ENCODE measurements at regions not wholly inside any gene's neighbourhood (a gene's known extent, or its start where the extent isn't known, plus 50 kb on each side); places are given as distances from the start of the nearest gene placed in this dataset.

GRCh38 chr13:50195045-50195444 is 179.8 kb downstream of the KCNRG start:
- DNase-seq (ENCODE audit: low read depth) = no peak

GRCh38 chr13:50196118-50196517 is 180.9 kb downstream of the KCNRG start:
- no peak for DNase-seq (ENCODE audit: low read depth)

- no peak for DNase-seq (ENCODE audit: low read depth)
Measured at GRCh38 chr13:50197705-50198104, 182.5 kb downstream of the KCNRG start.

GRCh38 chr13:50198508-50198907 is 183.3 kb downstream of the KCNRG start:
- DNase-seq (ENCODE audit: low read depth) = no peak

GRCh38 chr13:50200569-50200968 is 185.3 kb downstream of the KCNRG start:
- DNase-seq (ENCODE audit: low read depth) = no peak

GRCh38 chr13:50200988-50201387 is 185.7 kb downstream of the KCNRG start:
- DNase-seq (ENCODE audit: low read depth) = no peak

- no peak for DNase-seq (ENCODE audit: low read depth)
Measured at GRCh38 chr13:50202485-50202884, 187.2 kb downstream of the KCNRG start.

- DNase-seq (ENCODE audit: low read depth) = no peak
Measured at GRCh38 chr13:50203256-50203941, 188.2 kb downstream of the KCNRG start.

GRCh38 chr13:50205581-50205980 is 190.3 kb downstream of the KCNRG start:
- no peak for DNase-seq (ENCODE audit: low read depth)

GRCh38 chr13:50208826-50209335 is 193.6 kb downstream of the KCNRG start:
- DNase-seq (ENCODE audit: low read depth) = no peak

- no peak for DNase-seq (ENCODE audit: low read depth)
Measured at GRCh38 chr13:50209631-50210030, 194.4 kb downstream of the KCNRG start.

GRCh38 chr13:50213526-50213925 is 198.3 kb downstream of the KCNRG start:
- no peak for DNase-seq (ENCODE audit: low read depth)

GRCh38 chr13:50214514-50214913 is 199.3 kb downstream of the KCNRG start:
- no peak for DNase-seq (ENCODE audit: low read depth)

- no peak for DNase-seq (ENCODE audit: low read depth)
Measured at GRCh38 chr13:50215399-50215798, 200.2 kb downstream of the KCNRG start.

GRCh38 chr13:50219743-50220142 is 204.5 kb downstream of the KCNRG start:
- no peak for DNase-seq (ENCODE audit: low read depth)

GRCh38 chr13:50220938-50221337 is 205.7 kb downstream of the KCNRG start:
- DNase-seq (ENCODE audit: low read depth) = no peak

GRCh38 chr13:50222569-50223332 is 207.5 kb downstream of the KCNRG start:
- DNase-seq (ENCODE audit: low read depth) = no peak

- DNase-seq (ENCODE audit: low read depth) = no peak
Measured at GRCh38 chr13:50224534-50224933, 209.3 kb downstream of the KCNRG start.

- DNase-seq (ENCODE audit: low read depth) = no peak
Measured at GRCh38 chr13:50225193-50226155, 210.2 kb downstream of the KCNRG start.

- DNase-seq (ENCODE audit: low read depth) = no peak
Measured at GRCh38 chr13:50226515-50227155, 211.4 kb downstream of the KCNRG start.

GRCh38 chr13:50227361-50227760 is 212.1 kb downstream of the KCNRG start:
- no peak for DNase-seq (ENCODE audit: low read depth)

GRCh38 chr13:50228527-50228926 is 213.3 kb downstream of the KCNRG start:
- no peak for DNase-seq (ENCODE audit: low read depth)

Data from T follicular helper cell (primary cell).